NCI-H526 (cell line): ENCODE measurements at regions not wholly inside any gene's neighbourhood (a gene's known extent, or its start where the extent isn't known, plus 50 kb on each side); places are given as distances from the start of the nearest gene placed in this dataset.
"Not testable (repeated sequence)": the region's sequence is repeated elsewhere in the genome, so short reads cannot be mapped to it uniquely, and the experiment has no call there.

Experiments
- DNase-seq, 2 experiments: peaks; one replicate each; lab custom pipeline; 2025; lab: John Stamatoyannopoulos, UW

- not testable (repeated sequence) for DNase-seq
Measured at GRCh38 chr3:56924700-56925099, 123.0 kb upstream of the ARHGEF3 start.

GRCh38 chr3:56923526-56924224, 121.9 kb upstream of the ARHGEF3 start:
- DNase-seq: no peak

GRCh38 chr3:56921573-56922453, 120.1 kb upstream of the ARHGEF3 start:
- DNase-seq: no peak

GRCh38 chr3:56919797-56920195, 118.0 kb upstream of the ARHGEF3 start:
- DNase-seq: no peak

- no peak for DNase-seq
Measured at GRCh38 chr3:56919137-56919796, 117.5 kb upstream of the ARHGEF3 start.

- no peak for DNase-seq
Measured at GRCh38 chr3:56918111-56918568, 116.4 kb upstream of the ARHGEF3 start.

GRCh38 chr3:56917361-56918110, 115.8 kb upstream of the ARHGEF3 start:
- DNase-seq: peak in 1 of 2 experiments; percentile 7

GRCh38 chr3:56916716-56917360, 115.1 kb upstream of the ARHGEF3 start:
- DNase-seq: no peak

- DNase-seq: no peak
Measured at GRCh38 chr3:56915966-56916586, 114.3 kb upstream of the ARHGEF3 start.

GRCh38 chr3:56914646-56915045, 112.9 kb upstream of the ARHGEF3 start:
- DNase-seq: no peak

GRCh38 chr3:56911363-56911762, 109.6 kb upstream of the ARHGEF3 start:
- DNase-seq: no peak

GRCh38 chr3:56909349-56909748, 107.6 kb upstream of the ARHGEF3 start:
- DNase-seq: no peak

GRCh38 chr3:56908004-56908403, 106.3 kb upstream of the ARHGEF3 start:
- DNase-seq: no peak

- no peak for DNase-seq
Measured at GRCh38 chr3:56904552-56905215, 102.9 kb upstream of the ARHGEF3 start.

GRCh38 chr3:56903231-56903782, 101.6 kb upstream of the ARHGEF3 start:
- peak in 1 of 2 experiments; percentile 3 for DNase-seq

- no peak for DNase-seq
Measured at GRCh38 chr3:56902468-56903160, 100.9 kb upstream of the ARHGEF3 start.

GRCh38 chr3:56900801-56901200, 99.1 kb upstream of the ARHGEF3 start:
- DNase-seq: no peak

- no peak for DNase-seq
Measured at GRCh38 chr3:56899851-56900250, 98.1 kb upstream of the ARHGEF3 start.

- DNase-seq: no peak
Measured at GRCh38 chr3:56899078-56899477, 97.3 kb upstream of the ARHGEF3 start.
